Effector CD4-positive, alpha-beta T cell (primary cell): ENCODE measurements at regions not wholly inside any gene's neighbourhood (a gene's known extent, or its start where the extent isn't known, plus 50 kb on each side); places are given as distances from the start of the nearest gene placed in this dataset.

Experiments used
- DNase-seq: peaks from one replicate; pipeline ENCODE4 v3.0.0-alpha.2; 2020

GRCh38 chr2:128495996-128496547, 177.4 kb upstream of the HS6ST1 start:
- DNase-seq, result no peak

DNA sequence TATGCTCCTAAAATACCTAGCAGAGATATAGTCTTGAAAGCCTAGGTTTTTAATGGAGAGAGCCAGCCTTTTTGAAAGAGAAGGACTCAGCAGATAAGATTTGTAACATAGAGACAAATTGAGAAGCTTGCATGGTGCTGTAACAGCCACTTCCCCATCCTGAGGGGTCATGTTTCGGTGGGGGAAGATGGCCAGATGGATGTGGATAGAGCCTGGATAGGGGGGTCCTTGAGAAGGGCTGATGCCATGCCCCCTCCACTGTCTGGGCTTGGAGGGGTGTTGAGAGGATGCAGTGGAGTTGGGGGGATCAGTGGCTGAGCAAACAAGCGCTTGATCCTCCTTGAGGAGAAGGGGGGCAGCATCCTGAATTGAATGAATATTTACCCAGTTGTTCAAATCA, 178.0 kb upstream of the HS6ST1 start:
- no peak for DNase-seq

- no peak for DNase-seq
These were observed 178.8 kb upstream of the HS6ST1 start for GRCh38 chr2:128497461-128497860.

- no peak for DNase-seq
These were observed 179.4 kb upstream of the HS6ST1 start for GRCh38 chr2:128498086-128498485.

- DNase-seq, result no peak
These were observed 179.9 kb upstream of the HS6ST1 start for GRCh38 chr2:128498589-128498988.

DNA sequence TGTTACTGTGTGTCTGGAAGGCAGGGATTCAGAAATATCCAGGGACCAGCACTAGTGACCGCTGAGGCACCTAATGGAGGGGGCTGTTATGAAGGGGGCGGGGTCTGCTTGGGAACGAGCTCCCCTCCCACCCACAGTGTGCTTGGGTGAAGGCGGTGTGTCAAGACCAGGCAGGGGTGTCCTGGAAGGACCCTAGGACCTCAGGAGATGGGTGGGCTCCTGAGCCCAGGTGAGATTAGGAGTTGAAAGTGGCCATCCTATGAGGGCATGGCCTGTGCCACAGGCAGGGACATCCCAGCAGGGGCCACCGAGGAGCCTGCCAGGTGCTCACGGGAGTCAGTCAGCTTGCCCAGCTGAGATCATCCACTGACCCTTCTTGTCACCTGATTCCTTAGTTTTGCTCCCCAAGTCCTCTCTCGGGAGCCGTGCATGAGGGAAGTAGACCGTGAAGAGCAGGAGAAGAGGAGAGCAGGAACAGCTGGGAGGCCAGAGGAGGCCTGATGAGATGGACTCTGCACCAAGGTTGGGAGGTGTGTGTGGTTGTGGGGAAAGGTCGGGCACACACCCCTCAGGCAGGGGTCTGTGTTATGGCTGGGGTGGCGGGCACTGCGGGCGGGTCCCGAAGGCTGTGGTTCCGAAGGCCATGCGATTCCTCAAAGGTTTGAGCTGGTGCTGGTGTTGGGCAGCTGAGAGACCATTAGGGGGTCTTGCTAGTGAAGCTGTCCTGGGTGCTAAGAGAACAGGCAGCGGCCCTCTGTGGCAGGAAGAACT, 180.9 kb upstream of the HS6ST1 start:
- DNase-seq, result no peak

- no peak for DNase-seq
These were observed 181.6 kb upstream of the HS6ST1 start for GRCh38 chr2:128500138-128500800.

DNA sequence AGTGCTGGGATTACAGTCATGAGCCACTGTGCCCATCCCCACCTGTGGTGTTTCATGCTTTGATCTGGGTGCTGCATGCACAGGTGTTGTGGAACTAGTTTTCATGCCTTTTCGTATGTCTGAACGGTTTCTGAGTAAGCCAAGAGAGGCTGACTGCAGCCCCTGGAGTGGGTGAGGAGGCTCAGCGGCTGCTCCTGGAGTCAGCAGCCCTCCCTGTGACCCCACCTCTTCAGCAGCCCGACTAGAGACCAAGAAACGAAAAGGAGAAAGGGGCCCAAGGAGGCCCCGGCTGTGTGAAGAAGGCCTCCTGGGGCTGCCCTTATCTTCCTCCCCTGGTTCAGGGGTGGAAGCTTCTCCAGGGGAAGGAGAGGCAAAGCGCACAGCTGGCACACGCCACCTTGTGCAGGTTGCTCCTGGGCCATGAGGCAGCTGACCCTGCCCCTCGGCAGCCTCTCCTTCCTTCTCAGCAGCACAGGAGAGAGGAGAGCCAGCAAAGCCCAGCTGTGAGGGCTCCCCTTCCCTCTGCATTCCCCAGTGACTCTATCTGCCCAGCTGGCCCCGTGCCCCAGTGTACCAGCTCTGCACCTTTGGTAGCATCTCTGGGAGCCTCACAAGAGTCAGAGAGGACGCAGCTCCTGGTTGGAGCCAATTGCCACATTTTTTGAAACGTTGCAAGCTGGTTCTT, 182.5 kb upstream of the HS6ST1 start:
- no peak for DNase-seq

- no peak for DNase-seq
These were observed 183.0 kb upstream of the HS6ST1 start for GRCh38 chr2:128501700-128502099.

- no peak for DNase-seq
These were observed 183.5 kb upstream of the HS6ST1 start for GRCh38 chr2:128502200-128502599.

DNA sequence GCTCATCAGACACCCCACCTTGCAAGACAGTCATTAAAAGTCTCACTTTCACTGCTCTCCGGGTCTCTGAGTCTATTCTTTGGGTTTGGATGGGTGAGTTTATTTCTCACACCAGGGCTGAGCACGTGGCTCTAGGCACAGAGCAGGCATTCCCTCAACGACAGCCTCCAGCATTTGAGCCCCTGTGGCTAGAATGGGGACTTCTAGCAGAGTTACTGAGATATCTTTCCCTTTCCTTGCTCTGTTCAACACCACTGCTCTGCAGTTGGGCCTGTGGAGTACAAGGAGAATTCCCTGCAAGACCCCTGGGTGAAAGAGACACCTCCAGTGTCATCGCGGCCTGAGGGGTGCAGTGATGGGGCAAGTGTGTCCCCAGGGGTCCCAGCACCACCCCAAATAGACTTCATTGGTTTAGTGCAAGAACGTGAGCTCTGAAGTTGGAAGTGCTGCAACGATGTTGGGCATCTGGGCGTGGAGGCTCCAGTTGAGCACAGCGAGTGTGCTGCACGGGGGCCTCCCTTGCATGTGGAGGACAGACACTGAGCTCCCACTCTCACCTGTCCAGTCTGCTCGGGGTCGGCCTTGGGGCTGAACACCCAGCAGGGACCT, 184.1 kb upstream of the HS6ST1 start:
- DNase-seq, result no peak

GRCh38 chr2:128503399-128504245, 185.0 kb upstream of the HS6ST1 start:
- no peak for DNase-seq

- no peak for DNase-seq
These were observed 185.8 kb upstream of the HS6ST1 start for GRCh38 chr2:128504246-128505149.

- no peak for DNase-seq
These were observed 186.5 kb upstream of the HS6ST1 start for GRCh38 chr2:128505150-128505490.

DNA sequence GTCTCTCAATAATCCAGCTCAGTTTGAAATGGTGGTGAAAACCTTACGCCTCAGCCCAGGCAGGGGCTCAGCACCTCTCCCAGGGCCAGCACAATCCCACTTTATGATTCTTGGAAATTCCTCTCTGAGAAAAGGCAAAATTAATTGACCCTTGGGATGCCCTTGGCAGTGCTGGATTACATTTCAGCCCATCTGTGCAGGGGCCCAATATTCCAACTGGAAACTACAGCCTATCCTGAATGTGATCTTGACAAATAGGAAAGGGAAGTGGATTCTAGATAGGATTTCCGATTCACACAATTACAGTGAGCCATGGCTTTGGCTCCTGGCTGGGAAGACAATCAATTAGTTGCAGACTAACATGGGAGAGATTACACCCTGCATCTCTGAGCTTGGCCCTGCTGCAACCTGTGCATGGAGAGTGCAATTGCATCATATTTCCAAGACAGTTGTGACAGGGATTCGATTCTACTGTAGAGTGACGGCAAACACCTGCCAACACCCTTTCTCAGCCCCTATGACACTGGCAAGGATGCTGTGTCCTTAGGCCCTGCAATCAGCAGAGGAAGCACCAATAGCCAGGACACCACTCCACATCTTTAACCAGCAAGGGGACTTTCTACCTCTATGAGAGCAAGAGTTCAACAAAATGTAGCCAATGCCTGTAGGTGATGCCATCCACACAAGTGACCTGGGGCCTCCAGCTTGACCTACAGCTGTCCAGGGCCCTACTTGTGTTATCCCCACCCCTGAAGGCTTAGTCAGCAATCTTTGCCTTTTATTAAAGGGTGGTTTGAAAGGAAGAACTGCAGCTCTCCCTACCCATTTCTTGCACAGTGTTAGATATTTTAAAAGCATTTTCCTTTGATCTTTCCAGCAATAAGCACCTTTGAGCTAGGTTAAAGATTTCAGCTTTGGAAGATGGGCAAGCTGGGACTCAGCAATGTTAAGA, 187.2 kb upstream of the HS6ST1 start:
- DNase-seq, result no peak

GRCh38 chr2:128506534-128506933, 187.9 kb upstream of the HS6ST1 start:
- DNase-seq, result no peak

DNA sequence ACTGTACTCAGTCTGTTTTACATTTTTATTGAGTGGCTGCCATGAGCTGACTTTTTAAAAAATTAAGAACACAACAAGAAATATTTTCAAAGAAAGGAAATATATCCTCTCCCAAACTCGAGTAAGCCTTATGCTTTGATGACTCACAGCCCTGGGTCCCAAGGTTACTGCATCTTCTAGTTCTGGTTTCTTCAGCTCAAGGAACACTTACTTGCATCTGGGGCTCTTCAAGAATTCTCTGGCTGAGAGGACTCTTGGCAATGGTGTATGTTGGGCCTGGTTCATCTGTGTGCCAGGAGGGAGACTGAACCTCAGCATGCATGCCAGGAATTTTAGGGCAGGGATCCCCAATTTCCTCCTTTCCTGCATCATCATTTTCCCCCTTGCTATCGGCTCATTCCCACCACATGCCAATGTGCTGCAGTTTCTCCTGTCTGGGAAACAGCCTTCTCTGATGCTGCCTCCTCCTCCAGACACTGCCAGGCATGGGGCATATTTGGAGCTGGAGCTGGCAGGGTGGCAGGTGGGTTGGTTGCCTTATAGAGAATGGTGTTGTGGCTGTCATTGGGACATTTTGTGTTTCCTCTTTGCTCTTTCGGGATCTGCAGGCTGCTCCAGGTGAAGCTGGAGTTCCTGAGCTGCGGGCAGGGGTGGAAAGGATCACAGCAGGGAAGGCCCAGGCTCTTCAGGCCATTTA, 192.2 kb upstream of the HS6ST1 start:
- DNase-seq, result no peak

- no peak for DNase-seq
These were observed 193.2 kb upstream of the HS6ST1 start for GRCh38 chr2:128511731-128512378.
